22Rv1 (cell line): ENCODE measurements at regions not wholly inside any gene's neighbourhood (a gene's known extent, or its start where the extent isn't known, plus 50 kb on each side); places are given as distances from the start of the nearest gene placed in this dataset.

Experiments used
- ZFX ChIP-seq: fragments of 450-650 bp; IDR thresholded peaks from 2 replicates; pipeline ENCODE4 v1.6.1; 2017; ENCODE audit warnings: antibody characterized with exemption, borderline replicate concordance
- TF ChIP-seq, protein P1 (sequence below): fragments of 450-650 bp; IDR thresholded peaks from 2 replicates; pipeline ENCODE4 v1.5.1; 2017; ENCODE audit warnings: mild to moderate bottlenecking

DNA sequence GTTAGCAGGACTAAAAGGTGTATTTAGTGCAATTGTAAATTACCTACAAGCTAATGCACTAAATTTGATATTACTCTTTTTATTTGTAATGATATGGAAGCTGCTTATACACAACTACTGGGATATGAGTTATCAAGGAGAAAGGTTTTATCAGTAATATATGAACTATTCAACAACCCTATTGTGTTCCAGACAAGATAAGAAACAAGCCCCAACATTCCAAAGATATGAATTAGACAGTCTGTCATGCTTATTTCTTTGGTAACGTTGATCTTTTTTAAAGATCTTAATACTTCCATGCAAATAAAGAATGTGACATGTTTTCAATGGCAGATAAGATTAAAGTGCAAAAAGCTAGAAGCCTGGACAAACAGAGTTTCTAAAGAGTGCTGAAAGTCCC is 314.0 kb upstream of the THBS1 start:
- TF ChIP-seq, protein P1, sequence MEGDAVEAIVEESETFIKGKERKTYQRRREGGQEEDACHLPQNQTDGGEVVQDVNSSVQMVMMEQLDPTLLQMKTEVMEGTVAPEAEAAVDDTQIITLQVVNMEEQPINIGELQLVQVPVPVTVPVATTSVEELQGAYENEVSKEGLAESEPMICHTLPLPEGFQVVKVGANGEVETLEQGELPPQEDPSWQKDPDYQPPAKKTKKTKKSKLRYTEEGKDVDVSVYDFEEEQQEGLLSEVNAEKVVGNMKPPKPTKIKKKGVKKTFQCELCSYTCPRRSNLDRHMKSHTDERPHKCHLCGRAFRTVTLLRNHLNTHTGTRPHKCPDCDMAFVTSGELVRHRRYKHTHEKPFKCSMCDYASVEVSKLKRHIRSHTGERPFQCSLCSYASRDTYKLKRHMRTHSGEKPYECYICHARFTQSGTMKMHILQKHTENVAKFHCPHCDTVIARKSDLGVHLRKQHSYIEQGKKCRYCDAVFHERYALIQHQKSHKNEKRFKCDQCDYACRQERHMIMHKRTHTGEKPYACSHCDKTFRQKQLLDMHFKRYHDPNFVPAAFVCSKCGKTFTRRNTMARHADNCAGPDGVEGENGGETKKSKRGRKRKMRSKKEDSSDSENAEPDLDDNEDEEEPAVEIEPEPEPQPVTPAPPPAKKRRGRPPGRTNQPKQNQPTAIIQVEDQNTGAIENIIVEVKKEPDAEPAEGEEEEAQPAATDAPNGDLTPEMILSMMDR: no peak
- no peak for TF ChIP-seq ZFX
